NCI-H446 treated with DMSO at 0.1 percent for 48 hours (cell line): ENCODE measurements at regions not wholly inside any gene's neighbourhood (a gene's known extent, or its start where the extent isn't known, plus 50 kb on each side); places are given as distances from the start of the nearest gene placed in this dataset.

Source experiments
- DNase-seq: peaks from one replicate; lab custom pipeline; 2025; lab: John Stamatoyannopoulos, UW

GRCh38 chr6:105648276-105648675, 245.4 kb upstream of the PREP start:
- DNase-seq, result no peak

GRCh38 chr6:105646391-105646867, 243.5 kb upstream of the PREP start:
- DNase-seq, result no peak

GRCh38 chr6:105645958-105646357, 243.1 kb upstream of the PREP start:
- DNase-seq, result no peak

- no peak for DNase-seq
Observed at GRCh38 chr6:105645156-105645555, 242.3 kb upstream of the PREP start.

- DNase-seq, result no peak
Observed at GRCh38 chr6:105644691-105645090, 241.8 kb upstream of the PREP start.

GRCh38 chr6:105644073-105644489, 241.2 kb upstream of the PREP start:
- no peak for DNase-seq

GRCh38 chr6:105642708-105643107, 239.8 kb upstream of the PREP start:
- DNase-seq, result no peak

- DNase-seq, result no peak
Observed at GRCh38 chr6:105641504-105641903, 238.6 kb upstream of the PREP start.

GRCh38 chr6:105639124-105639523, 236.2 kb upstream of the PREP start:
- no peak for DNase-seq

- no peak for DNase-seq
Observed at GRCh38 chr6:105633814-105634213, 230.9 kb upstream of the PREP start.

- DNase-seq, result no peak
Observed at GRCh38 chr6:105628156-105628860, 225.4 kb upstream of the PREP start.

GRCh38 chr6:105626295-105627158, 223.6 kb upstream of the PREP start:
- DNase-seq, result no peak

GRCh38 chr6:105624021-105624420, 221.1 kb upstream of the PREP start:
- no peak for DNase-seq

- DNase-seq, result no peak
Observed at GRCh38 chr6:105622226-105622625, 219.3 kb upstream of the PREP start.

- no peak for DNase-seq
Observed at GRCh38 chr6:105621564-105622175, 218.8 kb upstream of the PREP start.

GRCh38 chr6:105620878-105621277, 218.0 kb upstream of the PREP start:
- no peak for DNase-seq

- DNase-seq, result no peak
Observed at GRCh38 chr6:105619971-105620741, 217.3 kb upstream of the PREP start.

GRCh38 chr6:105618247-105618646, 215.4 kb upstream of the PREP start:
- no peak for DNase-seq

GRCh38 chr6:105616521-105616920, 213.6 kb upstream of the PREP start:
- DNase-seq, result no peak

GRCh38 chr6:105611606-105612005, 208.7 kb upstream of the PREP start:
- DNase-seq, result no peak

- no peak for DNase-seq
Observed at GRCh38 chr6:105609375-105609991, 206.6 kb upstream of the PREP start.
